ENCODE measurements at regions not wholly inside any gene's neighbourhood (a gene's known extent, or its start where the extent isn't known, plus 50 kb on each side); places are given as distances from the start of the nearest gene placed in this dataset.

DNA sequence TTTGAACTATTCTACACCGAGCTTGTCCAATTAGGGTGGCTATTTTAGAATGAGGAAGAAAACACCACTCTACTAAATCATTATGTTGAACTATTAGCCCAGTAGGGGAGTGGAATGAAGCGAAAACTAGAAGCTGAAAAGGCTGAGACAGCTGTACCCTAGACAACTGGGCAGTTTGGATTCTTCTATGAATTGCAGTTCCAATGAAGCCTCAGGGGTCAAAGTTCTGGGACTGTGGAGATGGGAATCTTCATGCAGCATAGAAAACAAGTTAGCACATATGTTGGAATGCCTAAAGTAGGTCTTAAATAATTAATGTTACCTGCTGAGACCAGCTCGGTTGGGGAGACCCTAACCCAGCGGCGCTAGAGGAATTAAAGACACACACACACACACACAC is 62.7 kb upstream of the ZNF726 start:
- TF ChIP-seq TAF1 (IDR thresholded peaks at IDR 0.05; ENCODE audit: borderline replicate concordance, low read depth, low read length) (no peak), RAD21 (IDR thresholded peaks at IDR 0.05; ENCODE audit: insufficient read depth, low read depth, low read length) (no peak), POLR2A (IDR thresholded peaks at IDR 0.05; ENCODE audit: low read depth, low read length) (no peak), POLR2AphosphoS5 (IDR thresholded peaks at IDR 0.05; ENCODE audit: low read length) (no peak), CREB1 (IDR thresholded peaks at IDR 0.05; ENCODE audit: low read depth) (no peak), LARP7 (IDR thresholded peaks at IDR 0.05) (no peak)
- TF ChIP-seq, protein P1, sequence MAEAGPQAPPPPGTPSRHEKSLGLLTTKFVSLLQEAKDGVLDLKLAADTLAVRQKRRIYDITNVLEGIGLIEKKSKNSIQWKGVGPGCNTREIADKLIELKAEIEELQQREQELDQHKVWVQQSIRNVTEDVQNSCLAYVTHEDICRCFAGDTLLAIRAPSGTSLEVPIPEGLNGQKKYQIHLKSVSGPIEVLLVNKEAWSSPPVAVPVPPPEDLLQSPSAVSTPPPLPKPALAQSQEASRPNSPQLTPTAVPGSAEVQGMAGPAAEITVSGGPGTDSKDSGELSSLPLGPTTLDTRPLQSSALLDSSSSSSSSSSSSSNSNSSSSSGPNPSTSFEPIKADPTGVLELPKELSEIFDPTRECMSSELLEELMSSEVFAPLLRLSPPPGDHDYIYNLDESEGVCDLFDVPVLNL (IDR thresholded peaks at IDR 0.05; ENCODE audit: low read depth, low read length): no peak
- TF ChIP-seq, protein P2, sequence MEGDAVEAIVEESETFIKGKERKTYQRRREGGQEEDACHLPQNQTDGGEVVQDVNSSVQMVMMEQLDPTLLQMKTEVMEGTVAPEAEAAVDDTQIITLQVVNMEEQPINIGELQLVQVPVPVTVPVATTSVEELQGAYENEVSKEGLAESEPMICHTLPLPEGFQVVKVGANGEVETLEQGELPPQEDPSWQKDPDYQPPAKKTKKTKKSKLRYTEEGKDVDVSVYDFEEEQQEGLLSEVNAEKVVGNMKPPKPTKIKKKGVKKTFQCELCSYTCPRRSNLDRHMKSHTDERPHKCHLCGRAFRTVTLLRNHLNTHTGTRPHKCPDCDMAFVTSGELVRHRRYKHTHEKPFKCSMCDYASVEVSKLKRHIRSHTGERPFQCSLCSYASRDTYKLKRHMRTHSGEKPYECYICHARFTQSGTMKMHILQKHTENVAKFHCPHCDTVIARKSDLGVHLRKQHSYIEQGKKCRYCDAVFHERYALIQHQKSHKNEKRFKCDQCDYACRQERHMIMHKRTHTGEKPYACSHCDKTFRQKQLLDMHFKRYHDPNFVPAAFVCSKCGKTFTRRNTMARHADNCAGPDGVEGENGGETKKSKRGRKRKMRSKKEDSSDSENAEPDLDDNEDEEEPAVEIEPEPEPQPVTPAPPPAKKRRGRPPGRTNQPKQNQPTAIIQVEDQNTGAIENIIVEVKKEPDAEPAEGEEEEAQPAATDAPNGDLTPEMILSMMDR (IDR thresholded peaks at IDR 0.05 in 2 of 3, conservative IDR thresholded peaks at IDR 0.05 in 1 of 3; ENCODE audit: control insufficient read depth in 2 of 3, extremely low read depth in 1 of 3, insufficient read depth in 1 of 3, low read depth in 3 of 3, low read length in 3 of 3): no peak
